ENCODE measurements at regions not wholly inside any gene's neighbourhood (a gene's known extent, or its start where the extent isn't known, plus 50 kb on each side); places are given as distances from the start of the nearest gene placed in this dataset.
"Not testable (repeated sequence)": the region's sequence is repeated elsewhere in the genome, so short reads cannot be mapped to it uniquely, and the experiment has no call there.

DNA sequence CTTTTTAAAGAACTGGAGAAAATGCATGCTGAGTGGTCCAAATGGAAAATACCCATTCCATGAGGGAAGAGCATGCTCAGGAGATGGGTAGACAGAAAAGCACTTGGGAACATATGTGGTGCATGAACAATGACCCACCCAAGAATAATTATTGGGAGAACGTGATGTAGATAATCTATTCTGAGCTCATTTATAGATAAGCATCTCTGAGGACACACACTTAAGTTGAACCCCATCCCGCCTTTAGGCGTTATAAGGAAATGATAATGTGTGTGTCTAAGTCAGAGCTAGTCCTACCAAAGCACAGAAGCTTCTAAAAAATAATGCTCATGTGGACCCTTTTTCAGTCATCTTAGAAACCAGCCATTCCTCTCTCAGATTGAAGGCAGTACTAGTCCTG is 189.9 kb downstream of the KTN1 start:
- no peak for DNase-seq

- no peak for DNase-seq
Measured at GRCh38 chr14:55771242-55771981, 191.4 kb downstream of the KTN1 start.

- no peak for DNase-seq
Measured at GRCh38 chr14:55772486-55772885, 192.5 kb downstream of the KTN1 start.

DNA sequence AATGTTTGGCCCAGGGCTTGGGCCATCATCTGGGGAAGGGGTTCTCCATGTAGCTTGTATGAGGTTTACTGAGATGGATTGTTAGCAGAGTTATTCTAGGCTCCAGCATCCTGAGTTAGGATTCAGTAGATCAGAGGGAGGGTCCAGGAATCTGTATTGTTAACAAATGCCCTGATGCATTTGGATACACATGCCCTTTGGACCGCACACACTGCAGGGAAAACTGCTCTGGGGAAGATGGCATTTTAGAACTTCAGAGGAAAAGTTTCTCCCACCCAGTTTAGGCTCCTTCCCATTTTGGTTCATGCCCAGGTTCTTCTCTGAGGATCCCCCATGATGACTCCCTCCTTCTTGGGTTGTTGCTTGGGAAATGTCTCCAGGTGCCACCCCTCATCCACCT is 193.3 kb downstream of the KTN1 start:
- no peak for DNase-seq

DNA sequence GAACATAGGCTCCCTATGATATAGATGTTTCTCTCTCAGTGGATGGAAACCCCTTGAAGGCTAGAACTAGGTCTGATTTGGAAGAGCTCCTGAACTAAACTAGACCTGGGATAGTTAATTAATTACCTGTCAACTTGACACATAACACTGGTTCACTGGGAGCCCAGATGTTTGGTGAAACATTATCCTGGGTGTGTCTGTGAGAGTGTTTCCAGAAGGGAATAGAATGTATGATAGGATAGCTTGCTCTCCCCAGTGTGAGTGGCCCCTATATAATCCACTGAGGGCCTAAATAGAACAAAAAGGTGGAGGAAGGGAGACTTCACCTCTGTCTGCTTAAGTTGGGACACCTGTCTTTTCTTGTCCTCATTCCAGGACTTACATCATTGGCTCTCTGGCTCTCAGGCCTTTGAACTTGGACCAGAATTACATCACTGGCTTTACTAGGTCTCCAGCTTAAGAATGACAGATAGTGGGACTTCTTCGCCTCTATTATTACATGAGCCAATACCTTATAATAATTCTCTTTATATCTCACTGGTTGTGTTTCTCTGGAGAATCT is 194.1 kb downstream of the KTN1 start:
- no peak for DNase-seq

DNA sequence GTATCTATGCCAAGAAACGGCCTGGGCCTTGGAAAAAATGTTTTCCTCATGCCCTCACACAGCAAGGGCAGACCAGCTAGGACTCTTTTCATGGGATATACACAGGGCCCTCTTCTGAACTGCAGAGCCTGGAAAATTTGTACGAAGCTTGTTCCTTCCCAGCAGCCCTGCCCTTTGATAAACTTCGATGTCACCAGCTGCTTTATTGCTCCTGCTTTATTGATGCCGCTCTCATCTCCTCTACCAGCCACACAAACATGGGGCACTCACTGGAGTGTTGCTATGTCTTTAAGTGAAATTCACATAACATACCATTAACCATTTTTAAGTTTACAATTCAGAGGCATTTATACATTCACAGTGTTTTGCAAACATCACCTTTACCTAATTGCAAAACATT is 197.9 kb downstream of the KTN1 start:
- DNase-seq, result no peak

DNA sequence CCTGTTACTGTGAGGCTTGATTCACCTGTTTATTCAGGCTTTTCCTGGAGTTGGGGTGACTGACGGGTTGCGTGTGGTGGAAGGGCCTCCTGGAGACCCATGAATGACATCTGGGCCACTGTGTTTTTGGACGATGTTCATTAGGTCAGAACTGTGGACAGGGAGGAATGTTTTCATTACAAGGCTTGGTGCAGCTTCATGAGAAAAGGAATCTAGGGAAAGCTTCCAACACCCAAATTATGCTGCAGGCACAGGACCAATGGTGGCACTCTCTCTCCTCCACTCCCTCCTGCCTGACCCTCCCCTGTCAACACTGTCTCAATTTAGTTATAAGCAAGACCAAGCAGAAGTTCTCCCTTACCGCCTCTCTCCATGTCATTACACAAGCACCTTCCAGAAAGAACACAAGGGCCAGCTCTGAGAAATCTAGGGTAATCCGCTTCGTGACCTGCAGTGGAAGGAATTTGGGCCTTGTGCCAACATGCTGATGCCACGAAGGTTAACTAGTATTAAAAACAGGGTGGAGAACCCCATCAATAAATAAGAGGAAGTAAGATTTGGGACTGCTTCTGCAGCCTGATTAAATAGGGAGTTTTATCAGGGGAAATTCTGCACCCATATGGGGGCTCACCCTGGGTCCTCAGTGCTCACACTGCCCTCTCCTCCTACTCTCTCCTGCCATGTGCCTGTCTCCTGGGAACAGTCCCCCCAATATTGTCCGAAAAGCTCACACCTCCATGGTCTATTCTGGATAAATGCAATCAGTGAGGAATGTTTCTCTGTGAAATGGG is 200.3 kb downstream of the KTN1 start:
- no peak for DNase-seq

- no peak for DNase-seq
Measured at GRCh38 chr14:55781046-55781445, 201.0 kb downstream of the KTN1 start.

GRCh38 chr14:55782166-55782565 is 202.2 kb downstream of the KTN1 start:
- DNase-seq, result no peak

GRCh38 chr14:55789406-55789805 is 209.4 kb downstream of the KTN1 start:
- no peak for DNase-seq

GRCh38 chr14:55794655-55795595 is 214.9 kb downstream of the KTN1 start:
- no peak for DNase-seq

GRCh38 chr14:55796513-55796912 is 216.5 kb downstream of the KTN1 start:
- not testable (repeated sequence) for DNase-seq

DNA sequence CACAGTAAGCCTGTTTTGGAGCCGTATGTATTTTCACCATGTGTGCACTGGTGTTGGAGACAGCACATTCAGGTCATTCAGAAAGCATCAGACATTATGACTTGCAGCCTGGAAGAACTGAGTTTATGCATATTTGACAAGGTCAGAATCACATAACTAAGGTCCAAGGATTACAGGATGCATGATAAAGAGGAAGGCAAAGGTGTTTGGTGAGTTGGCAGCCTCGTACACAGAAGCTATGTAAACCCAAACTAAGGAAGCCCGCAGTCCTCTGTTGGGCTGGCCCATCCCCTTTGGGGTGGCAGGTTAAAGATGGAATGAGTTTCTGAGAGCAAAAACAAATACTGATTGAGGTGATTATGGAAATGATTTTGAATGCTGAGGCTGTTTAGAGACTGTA is 218.4 kb downstream of the KTN1 start:
- DNase-seq, result no peak

DNA sequence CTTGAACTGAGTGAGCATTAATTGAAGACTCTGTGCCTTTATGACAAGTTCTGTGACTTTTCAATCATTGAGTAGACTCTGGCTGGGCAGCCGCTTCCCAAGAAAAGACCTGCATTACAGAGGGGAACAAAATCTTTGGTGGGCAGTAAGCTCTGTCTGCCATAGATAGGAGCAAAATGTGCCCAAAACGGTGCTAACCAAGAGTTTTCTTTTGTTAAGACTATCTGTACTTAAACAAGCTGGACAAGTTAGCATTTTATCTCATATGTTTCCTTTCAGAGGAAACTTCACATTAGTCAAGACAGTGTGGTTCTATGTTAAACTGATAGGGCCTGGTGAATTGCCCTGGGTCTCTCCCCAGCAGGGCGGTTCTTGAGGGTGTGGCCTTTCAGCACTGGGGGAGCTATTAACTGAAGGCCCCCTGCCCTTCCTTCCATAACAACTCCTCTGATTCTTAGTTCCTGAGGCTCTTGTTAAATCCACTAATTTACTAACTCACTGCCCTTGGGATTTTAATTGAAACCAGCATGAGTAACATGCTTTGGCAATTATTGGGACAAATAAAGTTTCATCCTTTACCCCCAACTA is 219.6 kb downstream of the KTN1 start:
- no peak for DNase-seq

DNA sequence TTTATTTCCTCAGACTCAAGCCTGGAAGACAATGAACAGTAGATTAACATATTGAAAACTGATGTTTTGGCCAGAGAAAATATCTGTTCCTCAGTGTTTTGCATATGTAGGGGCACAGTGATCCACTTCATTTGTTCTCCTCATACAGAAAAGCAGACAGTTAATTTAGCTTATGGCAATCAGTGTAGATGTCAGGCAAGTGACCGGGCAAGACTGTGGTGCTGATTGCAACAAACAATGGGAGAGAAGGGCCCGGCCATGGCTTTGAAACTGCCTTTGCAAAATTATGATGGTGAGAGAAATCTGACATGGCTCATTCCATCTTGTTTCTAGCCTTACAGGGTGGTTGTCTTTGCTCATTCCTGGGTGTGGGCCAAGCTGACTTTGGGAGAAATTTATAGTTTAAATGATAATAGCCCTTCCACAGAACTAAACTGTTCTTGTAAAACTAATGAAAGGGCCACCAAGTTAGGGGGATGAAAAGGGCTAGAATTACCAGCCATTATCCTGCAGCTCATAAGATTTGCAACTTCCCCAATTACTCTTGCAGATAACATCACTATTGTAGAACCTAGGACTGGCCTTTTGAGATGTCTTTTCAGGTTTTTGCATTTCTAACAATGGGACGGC is 220.3 kb downstream of the KTN1 start:
- no peak for DNase-seq

- no peak for DNase-seq
Measured at GRCh38 chr14:55801121-55801520, 221.1 kb downstream of the KTN1 start.

DNA sequence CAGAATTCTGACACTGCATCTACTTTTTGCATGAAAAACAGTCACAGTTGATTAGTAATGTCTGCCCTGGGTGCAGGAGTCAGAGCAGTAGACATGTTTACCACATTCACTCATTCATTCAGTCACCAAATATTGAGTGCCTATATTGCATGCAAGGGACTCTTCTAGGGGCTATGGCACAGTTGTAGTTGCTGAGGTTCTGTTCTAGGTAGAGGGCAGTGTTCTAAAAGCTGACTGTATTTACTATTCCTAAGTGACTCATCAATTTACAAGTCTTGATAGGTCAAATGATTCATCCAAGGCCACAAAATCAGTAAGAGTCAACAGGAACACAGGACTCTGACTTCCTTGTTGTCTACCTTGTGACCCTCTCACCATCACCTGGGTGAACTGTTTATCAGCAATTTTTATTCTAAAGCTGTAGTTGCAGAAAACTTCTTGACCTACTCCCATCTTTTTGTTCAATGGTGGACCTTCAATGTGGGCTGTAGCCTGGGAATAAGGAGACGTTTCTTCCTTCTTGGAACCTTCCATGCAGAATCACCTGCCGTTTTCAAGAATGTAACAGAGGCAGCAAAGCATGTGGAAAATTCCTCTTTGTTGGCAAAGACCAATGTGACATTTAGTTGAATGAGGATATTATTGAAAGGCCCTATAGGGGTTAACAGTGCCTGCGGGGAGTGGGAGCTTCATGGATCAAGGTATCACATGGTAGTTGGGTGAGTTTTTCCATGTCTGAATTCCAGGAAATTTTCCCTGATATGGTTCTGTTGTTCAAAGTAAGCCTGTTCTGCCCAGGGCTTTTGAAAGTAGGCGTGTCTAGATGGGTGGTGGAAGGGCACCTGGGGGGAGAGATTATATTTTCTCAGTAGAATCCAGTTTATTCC is 223.2 kb downstream of the KTN1 start:
- no peak for DNase-seq

GRCh38 chr14:55803873-55804553 is 224.0 kb downstream of the KTN1 start:
- DNase-seq, result no peak

DNA sequence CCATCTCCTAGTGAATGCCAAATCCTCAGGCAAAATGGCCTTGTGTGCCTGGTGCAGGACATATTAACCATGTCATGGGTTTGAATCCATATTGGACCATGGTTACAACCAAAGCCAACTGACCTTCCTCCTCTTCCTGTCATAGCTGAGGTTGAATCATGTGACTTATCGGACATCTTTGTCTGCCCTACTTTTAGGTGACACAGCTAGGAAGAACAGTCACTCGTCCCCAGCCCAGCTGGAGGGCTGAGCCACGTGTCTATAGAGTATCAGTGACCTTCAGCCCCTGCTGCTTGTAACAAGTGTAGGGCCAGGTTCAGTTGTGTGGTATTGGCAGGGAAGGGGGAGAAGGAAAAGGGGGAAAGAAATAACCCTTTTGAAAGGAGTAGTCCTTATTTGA is 225.2 kb downstream of the KTN1 start:
- DNase-seq, result no peak

All from DMS79 (cell line).